ENCODE measurements at regions not wholly inside any gene's neighbourhood (a gene's known extent, or its start where the extent isn't known, plus 50 kb on each side); places are given as distances from the start of the nearest gene placed in this dataset.

DNA sequence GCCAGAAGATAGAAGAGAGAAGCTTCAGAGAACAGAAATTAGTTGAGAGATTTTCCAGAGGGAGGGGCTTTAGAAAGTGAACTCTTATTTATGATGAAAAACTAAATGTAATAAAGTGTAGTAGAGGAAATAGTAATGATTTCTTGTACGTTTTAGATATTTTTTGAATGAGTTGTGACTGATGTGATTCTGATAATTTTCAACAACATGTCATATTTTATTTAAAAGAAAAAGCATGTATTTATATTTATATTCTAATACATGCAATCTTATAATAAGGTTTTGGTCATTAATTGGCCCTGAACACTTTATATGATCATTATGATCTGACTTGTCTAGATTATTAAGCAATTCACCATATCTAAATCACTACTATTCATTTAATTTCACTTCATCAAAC, 735.2 kb upstream of the CDH9 start:
- no peak overlapping the region for H4K8ac ChIP-seq (replicated peaks; ENCODE audit: insufficient read length, low read depth, low read length)
- H4K5ac ChIP-seq (ENCODE audit: insufficient read length, low read depth, low read length) = no peak overlapping the region
- H3K4me3 Mint-ChIP-seq = no peak overlapping the region
- WGBS (ENCODE audit: extremely low coverage, insufficient read length, low lambda C conversion rate) = 100% methylated on average over 1 of the region's 1 CpG
- no peaks in the 10 kb centered on the region for H4K20me1 ChIP-seq (ENCODE audit: control insufficient read depth, insufficient read depth, insufficient read length)
- no peaks in the 10 kb centered on the region for H3K9me3 ChIP-seq (ENCODE audit: control insufficient read depth, low read depth, low read length)
- H3K79me1 ChIP-seq (ENCODE audit: insufficient read depth, low read depth, low read length, poor library complexity, severe bottlenecking) = no peaks in the 10 kb centered on the region
- TF ChIP-seq, protein P1, sequence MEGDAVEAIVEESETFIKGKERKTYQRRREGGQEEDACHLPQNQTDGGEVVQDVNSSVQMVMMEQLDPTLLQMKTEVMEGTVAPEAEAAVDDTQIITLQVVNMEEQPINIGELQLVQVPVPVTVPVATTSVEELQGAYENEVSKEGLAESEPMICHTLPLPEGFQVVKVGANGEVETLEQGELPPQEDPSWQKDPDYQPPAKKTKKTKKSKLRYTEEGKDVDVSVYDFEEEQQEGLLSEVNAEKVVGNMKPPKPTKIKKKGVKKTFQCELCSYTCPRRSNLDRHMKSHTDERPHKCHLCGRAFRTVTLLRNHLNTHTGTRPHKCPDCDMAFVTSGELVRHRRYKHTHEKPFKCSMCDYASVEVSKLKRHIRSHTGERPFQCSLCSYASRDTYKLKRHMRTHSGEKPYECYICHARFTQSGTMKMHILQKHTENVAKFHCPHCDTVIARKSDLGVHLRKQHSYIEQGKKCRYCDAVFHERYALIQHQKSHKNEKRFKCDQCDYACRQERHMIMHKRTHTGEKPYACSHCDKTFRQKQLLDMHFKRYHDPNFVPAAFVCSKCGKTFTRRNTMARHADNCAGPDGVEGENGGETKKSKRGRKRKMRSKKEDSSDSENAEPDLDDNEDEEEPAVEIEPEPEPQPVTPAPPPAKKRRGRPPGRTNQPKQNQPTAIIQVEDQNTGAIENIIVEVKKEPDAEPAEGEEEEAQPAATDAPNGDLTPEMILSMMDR (conservative IDR thresholded peaks at IDR 0.05) = no peak
- H2BK120ac ChIP-seq (ENCODE audit: low read depth, low read length, poor library complexity, severe bottlenecking) = no peak overlapping the region
- no peak overlapping the region for H2BK5ac ChIP-seq (ENCODE audit: insufficient read length, low read length)
- H2AK5ac ChIP-seq (ENCODE audit: insufficient read length, low read length) = no peak overlapping the region
- no peaks in the 10 kb centered on the region for H3K36me3 Mint-ChIP-seq (ENCODE audit: insufficient read depth in 1 of 3, low read depth in 3 of 3)
- no peak overlapping the region for H3K27ac ChIP-seq (ENCODE audit: insufficient read length, low read depth, low read length)
- no peaks in the 10 kb centered on the region for H3K23me2 ChIP-seq (ENCODE audit: insufficient read length, low read depth, low read length, poor library complexity, severe bottlenecking)
- H3K14ac ChIP-seq (ENCODE audit: insufficient read depth, low read length) = no peak overlapping the region
- H3K23ac ChIP-seq (ENCODE audit: insufficient read length, low read depth, low read length) = no peak overlapping the region
- H2BK12ac ChIP-seq (ENCODE audit: insufficient read length, low read depth, low read length) = no peak overlapping the region
- H2AFZ ChIP-seq (ENCODE audit: low read length) = no peak overlapping the region
- no peak overlapping the region for H3T11ph ChIP-seq (ENCODE audit: low read length)
- H2BK20ac ChIP-seq (ENCODE audit: low read depth, low read length, poor library complexity, severe bottlenecking) = no peak overlapping the region
- H3K4me1 ChIP-seq (ENCODE audit: insufficient read depth, low read length) = no peaks in the 10 kb centered on the region
- no peak overlapping the region for H3K4ac ChIP-seq (ENCODE audit: low read depth, low read length)
- H3K27me3 ChIP-seq (ENCODE audit: insufficient read depth, low read length) = no peaks in the 10 kb centered on the region
- H3K9me3 Mint-ChIP-seq = no peaks in the 10 kb centered on the region
- H3K79me2 ChIP-seq (ENCODE audit: insufficient read depth, low read length) = no peaks in the 10 kb centered on the region
- H3K27ac Mint-ChIP-seq = no peak overlapping the region
- H3K56ac ChIP-seq (ENCODE audit: insufficient read length, low read depth, low read length) = no peak overlapping the region
- H2BK15ac ChIP-seq (ENCODE audit: low read depth, low read length) = no peak overlapping the region
- H3K4me2 ChIP-seq (ENCODE audit: insufficient read depth, insufficient read length, low read length) = no peak overlapping the region
- H4K91ac ChIP-seq (ENCODE audit: insufficient read length, low read depth, low read length) = no peak overlapping the region
- no peaks in the 10 kb centered on the region for H3K4me1 Mint-ChIP-seq
- H3K9ac ChIP-seq (ENCODE audit: extremely low read depth, insufficient read length, low read length) = no peak overlapping the region
- H3K27me3 Mint-ChIP-seq (ENCODE audit: low read depth) = no peaks in the 10 kb centered on the region
- H3K18ac ChIP-seq (ENCODE audit: insufficient read length, low read depth, low read length) = no peak overlapping the region
- no peak for DNase-seq

Measured in H9 (cell line).